Prostate gland (tissue), 2 donors: ENCODE measurements at regions not wholly inside any gene's neighbourhood (a gene's known extent, or its start where the extent isn't known, plus 50 kb on each side); places are given as distances from the start of the nearest gene placed in this dataset.

Experiments used
- DNase-seq: peaks from one replicate; pipeline ENCODE4 v3.0.0-alpha.2; 2019; ENCODE audit warnings: low spot score
- H3K27ac ChIP-seq, 2 donors: fragments of 200-600 bp; sonication (generic); 2 replicates each; pipeline ENCODE4 v1.5.1; 2017 to 2019
- H3K27me3 ChIP-seq: fragments of 200-600 bp; sonication (generic); replicated peaks from 2 replicates; pipeline ENCODE4 v1.5.1; 2019; ENCODE audit not compliant: insufficient read depth
- H3K36me3 ChIP-seq, 2 donors: fragments of 200-600 bp; sonication (generic); 1 replicate in 1 of 2; 2 replicates in 1 of 2; pipeline versions ENCODE4 v1.5.1 to v1.8.1; 2017 to 2019
- H3K4me1 ChIP-seq: fragments of 200-600 bp; sonication (generic); replicated peaks from 2 replicates; pipeline ENCODE4 v1.5.1; 2019
- H3K4me3 ChIP-seq, 2 donors: fragments of 200-600 bp; sonication (generic); 2 replicates each; pipeline ENCODE4 v1.5.1; 2017 to 2019
- H3K9me3 ChIP-seq: fragments of 200-600 bp; sonication (generic); 2 replicates; pipeline ENCODE4 v1.5.1; 2017
- CTCF ChIP-seq, 4 experiments: fragments of 200-600 bp in 2 of 4; fragments of 450-650 bp in 2 of 4; sonication (generic) in 2 of 4; IDR thresholded peaks; 1 replicate in 3 of 4; 2 replicates in 1 of 4; pipeline ENCODE4 v1.5.1; 2016 to 2019; ENCODE audit warnings: antibody characterized with exemption in 4 of 4, mild to moderate bottlenecking in 2 of 4, moderate library complexity in 2 of 4
- POLR2A ChIP-seq: fragments of 450-650 bp; IDR thresholded peaks from one replicate; pipeline ENCODE4 v1.6.1; 2016; ENCODE audit warnings: antibody characterized with exemption, mild to moderate bottlenecking
- POLR2AphosphoS5 ChIP-seq: sonication (generic); formaldehyde crosslinking; IDR thresholded peaks from one replicate; pipeline ENCODE4 v1.6.1; 2017; ENCODE audit warnings: antibody characterized with exemption
- WGBS: methylation state at CpG from one replicate; pipeline ENCODE4 v1.1.5; 2018; 5-methylcytosine and 5-hydroxymethylcytosine counted together
- intact Hi-C: fragments of 100-400 bp; cut with DNase I; formaldehyde crosslinking; loops from one replicate; pipeline ENCODE4 v1.14.2; 2022

- H3K36me3 ChIP-seq: no peaks in the 10 kb centered on the region
- H3K27me3 ChIP-seq: no peaks in the 10 kb centered on the region
- H3K27ac ChIP-seq: no peak overlapping the region
- TF ChIP-seq POLR2A: no peak
- TF ChIP-seq POLR2AphosphoS5: no peak
- TF ChIP-seq CTCF (IDR thresholded peaks at IDR 0.05): no peak
- DNase-seq: no peak
- WGBS: 86% methylated on average over 5 of the region's 5 CpGs
- H3K4me1 ChIP-seq: no peaks in the 10 kb centered on the region
- no peak overlapping the region for H3K4me3 ChIP-seq
- no peaks in the 10 kb centered on the region for H3K9me3 ChIP-seq
- intact Hi-C loops: no loop called here
Observed at GRCh38 chr2:100699131-100699530, 120.8 kb upstream of the NPAS2 start.

GRCh38 chr2:100702438-100703109 is 117.4 kb upstream of the NPAS2 start:
- no peaks in the 10 kb centered on the region for H3K36me3 ChIP-seq
- no peak for TF ChIP-seq POLR2A
- no peak for TF ChIP-seq CTCF (IDR thresholded peaks at IDR 0.05)
- no peak for TF ChIP-seq POLR2AphosphoS5
- 70% methylated on average over 5 of the region's 5 CpGs for WGBS
- intact Hi-C loops: loop anchor here (10.0 kb wide), 1 partner anchor 282 kb away; no protein-coding TSS in a partner anchor
- DNase-seq: no peak
- H3K4me3 ChIP-seq: no peak overlapping the region
- H3K4me1 ChIP-seq: no peaks in the 10 kb centered on the region
- H3K27me3 ChIP-seq: no peaks in the 10 kb centered on the region
- H3K27ac ChIP-seq: no peak overlapping the region
- no peaks in the 10 kb centered on the region for H3K9me3 ChIP-seq

GRCh38 chr2:100703213-100703612 is 116.7 kb upstream of the NPAS2 start:
- TF ChIP-seq POLR2AphosphoS5 (no peak), POLR2A (no peak), CTCF (IDR thresholded peaks at IDR 0.05) (no peak)
- H3K9me3 ChIP-seq: no peaks in the 10 kb centered on the region
- no peaks in the 10 kb centered on the region for H3K27me3 ChIP-seq
- 35% methylated on average over 5 of the region's 5 CpGs for WGBS
- no peak overlapping the region for H3K27ac ChIP-seq
- no peak for DNase-seq
- no peak overlapping the region for H3K4me3 ChIP-seq
- H3K4me1 ChIP-seq: no peaks in the 10 kb centered on the region
- intact Hi-C loops: loop anchor here (10.0 kb wide), 1 partner anchor 282 kb away; no protein-coding TSS in a partner anchor
- no peaks in the 10 kb centered on the region for H3K36me3 ChIP-seq

- Histone ChIP-seq H3K27me3 (no peaks in the 10 kb centered on the region), H3K27ac (peak overlapping the region; percentile 11 to 24), H3K9me3 (no peaks in the 10 kb centered on the region), H3K4me3 (no peak overlapping the region), H3K36me3 (no peaks in the 10 kb centered on the region), H3K4me1 (no peaks in the 10 kb centered on the region)
- intact Hi-C loops: loop anchor here (10.0 kb wide), 1 partner anchor 281 kb away; no protein-coding TSS in a partner anchor
- no peak for TF ChIP-seq POLR2AphosphoS5
- no peak for TF ChIP-seq POLR2A
- TF ChIP-seq CTCF (IDR thresholded peaks at IDR 0.05): no peak
- WGBS: 54% methylated on average over 3 of the region's 3 CpGs
- DNase-seq: no peak
Observed at GRCh38 chr2:100703739-100704138, 116.2 kb upstream of the NPAS2 start.

- no peak for DNase-seq
- H3K27me3 ChIP-seq: no peaks in the 10 kb centered on the region
- no peaks in the 10 kb centered on the region for H3K4me1 ChIP-seq
- H3K36me3 ChIP-seq: no peaks in the 10 kb centered on the region
- TF ChIP-seq POLR2A: no peak
- TF ChIP-seq CTCF (IDR thresholded peaks at IDR 0.05): no peak
- TF ChIP-seq POLR2AphosphoS5: no peak
- no peaks in the 10 kb centered on the region for H3K9me3 ChIP-seq
- 91% methylated on average over 7 of the region's 7 CpGs for WGBS
- intact Hi-C loops: loop anchor here (10.0 kb wide), 1 partner anchor 281 kb away; no protein-coding TSS in a partner anchor
- peak overlapping the region; percentile 11 to 24 for H3K27ac ChIP-seq
- no peak overlapping the region for H3K4me3 ChIP-seq
Observed at GRCh38 chr2:100704156-100704555, 115.8 kb upstream of the NPAS2 start.
